Small intestine (tissue), 7 donors: ENCODE measurements at regions not wholly inside any gene's neighbourhood (a gene's known extent, or its start where the extent isn't known, plus 50 kb on each side); places are given as distances from the start of the nearest gene placed in this dataset.
A peak's percentile ranks its signal among the peaks of the same experiment; 100 is the strongest.

Experiments
- DNase-seq, 2 donors: peaks; one replicate each; pipeline versions ENCODE4 v3.0.0 to v3.0.0-alpha.2; 2013
- FAIRE-seq: peaks from 2 replicates; lab custom pipeline; 2012; peaks lifted over from hg19 to GRCh38; lab: Jason Lieb, UNC
- H3K27ac ChIP-seq, 3 donors: one replicate each; pipeline ENCODE4 v1.5.1; 2013; ENCODE audit warnings: low read length in 2 of 3, mild to moderate bottlenecking in 2 of 3, control low read depth in 1 of 3, inconsistent platforms in 1 of 3, low read depth in 1 of 3, moderate library complexity in 1 of 3
- H3K27me3 ChIP-seq, 3 donors: one replicate each; pipeline ENCODE4 v1.6.1; 2013; ENCODE audit warnings: low read length in 3 of 3, inconsistent platforms in 1 of 3; ENCODE audit not compliant: control insufficient read depth in 3 of 3, insufficient read depth in 3 of 3
- H3K36me3 ChIP-seq, 3 donors: one replicate each; pipeline ENCODE4 v1.6.1; 2013; ENCODE audit warnings: low read length in 3 of 3, inconsistent platforms in 1 of 3, low read depth in 1 of 3, mild to moderate bottlenecking in 1 of 3, moderate library complexity in 1 of 3; ENCODE audit not compliant: control insufficient read depth in 3 of 3, insufficient read depth in 2 of 3
- H3K4me1 ChIP-seq, 3 donors: one replicate each; pipeline ENCODE4 v1.6.1; 2013; ENCODE audit warnings: low read length in 2 of 3, inconsistent platforms in 1 of 3, low read depth in 1 of 3, mild to moderate bottlenecking in 1 of 3, moderate library complexity in 1 of 3; ENCODE audit not compliant: control insufficient read depth in 3 of 3, insufficient read depth in 2 of 3
- H3K4me3 ChIP-seq, 3 donors: one replicate each; pipeline ENCODE4 v1.5.1; 2013; ENCODE audit warnings: low read length in 3 of 3, control low read depth in 1 of 3, inconsistent platforms in 1 of 3, low read depth in 1 of 3, mild to moderate bottlenecking in 1 of 3, moderate library complexity in 1 of 3
- H3K9me3 ChIP-seq, 2 donors: one replicate each; pipeline ENCODE4 v1.6.1; 2013; ENCODE audit warnings: low read depth in 1 of 2, low read length in 1 of 2; ENCODE audit not compliant: control insufficient read depth in 2 of 2, insufficient read depth in 1 of 2
- WGBS, 3 donors: extraction: QIAGEN DNeasy Blood & Tissue Kit; methylation state at CpG; one replicate each; pipeline ENCODE4 v1.1.7; 2013; 5-methylcytosine and 5-hydroxymethylcytosine counted together
- donor health status: healthy with polysubstance abuse.
- donor health status: control.
- donor health status: control.
- donor health status: Bipolar disorder and iron deficiency.
- donor health status: healthy.

DNA sequence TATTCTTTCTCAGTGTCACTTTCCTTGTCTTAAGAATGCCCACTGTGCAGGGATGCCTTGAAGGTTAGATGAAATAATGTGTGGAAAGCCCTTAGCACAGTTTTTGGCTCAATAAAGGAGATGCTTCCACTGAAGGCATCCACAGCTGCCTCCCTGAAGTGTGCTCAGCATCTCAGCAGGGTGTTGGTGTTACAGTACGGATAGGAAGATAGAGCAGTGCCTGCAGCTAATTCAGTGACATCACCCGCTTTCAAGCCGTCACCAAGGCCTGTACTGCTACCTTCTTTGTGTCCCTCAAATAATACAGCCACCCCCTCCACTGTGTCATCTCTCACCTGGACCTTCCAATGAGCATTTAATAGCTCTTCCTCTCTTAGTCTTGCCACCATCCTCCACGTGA is 59.0 kb downstream of the NDUFS5 start:
- no peak for DNase-seq
- Histone ChIP-seq H3K27me3 (peaks cover 3 to 24% (median 7%) of the 10 kb centered on the region in 3 donors), H3K4me1 (no peaks in the 10 kb centered on the region), H3K4me3 (no peak overlapping the region), H3K27ac (no peak overlapping the region), H3K36me3 (peaks cover 0 to 2% (median 0%) of the 10 kb centered on the region in 3 donors), H3K9me3 (no peaks in the 10 kb centered on the region)
- FAIRE-seq, result no peak
- WGBS, 3 donors, result 69 to 74% (median 70%) methylated on average over 4 of the region's 4 CpGs

DNA sequence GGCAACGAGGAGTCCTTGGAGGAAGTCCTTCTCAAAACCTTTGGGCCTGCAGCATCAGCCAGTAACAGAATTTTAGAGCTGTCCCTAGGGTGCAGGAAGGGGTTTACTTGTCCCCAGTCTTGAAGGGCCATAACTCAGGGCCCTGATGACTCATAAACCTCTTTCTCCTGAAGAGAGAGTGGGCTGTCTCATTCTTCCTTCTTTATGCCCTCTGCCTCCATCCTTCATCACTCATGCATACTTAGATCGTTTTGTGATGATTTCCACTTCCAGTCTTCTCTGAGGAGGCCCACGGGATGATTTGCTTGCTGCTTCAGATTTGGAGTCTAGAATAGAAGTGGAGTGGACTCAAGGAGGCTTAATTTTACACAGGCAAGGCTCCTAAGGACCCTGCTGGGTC is 60.2 kb downstream of the NDUFS5 start:
- WGBS, 3 donors, result 38 to 45% (median 44%) methylated on average over 3 of the region's 3 CpGs
- Histone ChIP-seq H3K36me3 (peaks cover 0 to 2% (median 0%) of the 10 kb centered on the region in 3 donors), H3K27me3 (peaks cover 3 to 18% (median 7%) of the 10 kb centered on the region in 3 donors), H3K4me1 (no peaks in the 10 kb centered on the region), H3K27ac (peak overlapping the region in 2 of 3 donors; percentile 6 to 66), H3K4me3 (no peak overlapping the region), H3K9me3 (no peaks in the 10 kb centered on the region)
- FAIRE-seq (no peak), DNase-seq (no peak)

DNA sequence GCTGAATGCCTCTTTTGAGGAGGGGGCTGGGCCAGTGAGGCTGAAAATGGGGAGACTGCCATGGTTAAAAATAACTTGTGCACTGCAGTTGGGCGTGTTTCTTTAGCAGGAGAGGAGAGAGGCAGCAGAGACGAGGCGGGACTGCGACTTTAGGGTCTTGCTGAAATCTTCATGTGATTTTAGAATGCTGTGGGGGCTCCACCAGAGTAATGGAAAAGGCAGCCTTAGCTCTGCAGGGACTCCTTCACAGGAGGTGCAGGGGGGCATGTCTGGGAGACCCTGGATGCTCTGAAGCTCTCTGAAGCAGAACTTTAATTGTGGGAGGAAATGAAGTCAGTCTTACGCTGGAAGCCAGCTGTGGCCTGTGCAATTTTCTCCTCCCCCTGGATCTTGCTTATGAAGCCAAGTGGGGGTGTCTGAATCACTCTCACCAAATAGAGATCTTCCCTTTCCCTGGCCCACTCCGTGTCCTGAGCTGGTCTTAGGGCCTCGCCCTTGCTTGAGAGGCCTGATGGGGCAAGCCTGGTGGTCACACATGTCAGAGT is 60.8 kb downstream of the NDUFS5 start:
- H3K27ac ChIP-seq, result peak overlapping the region in 2 of 3 donors; percentile 59 to 66
- DNase-seq, result peak in 1 of 2 donors; percentile 24
- H3K36me3 ChIP-seq, result peaks cover 0 to 2% (median 0%) of the 10 kb centered on the region in 3 donors
- no peak for FAIRE-seq
- no peak overlapping the region for H3K4me3 ChIP-seq
- H3K27me3 ChIP-seq, result peaks cover under 1 to 17% (median 7%) of the 10 kb centered on the region in 3 donors
- H3K4me1 ChIP-seq, result no peaks in the 10 kb centered on the region
- 51 to 87% (median 84%) methylated on average over 7 of the region's 7 CpGs for WGBS, 3 donors
- H3K9me3 ChIP-seq, result no peaks in the 10 kb centered on the region

DNA sequence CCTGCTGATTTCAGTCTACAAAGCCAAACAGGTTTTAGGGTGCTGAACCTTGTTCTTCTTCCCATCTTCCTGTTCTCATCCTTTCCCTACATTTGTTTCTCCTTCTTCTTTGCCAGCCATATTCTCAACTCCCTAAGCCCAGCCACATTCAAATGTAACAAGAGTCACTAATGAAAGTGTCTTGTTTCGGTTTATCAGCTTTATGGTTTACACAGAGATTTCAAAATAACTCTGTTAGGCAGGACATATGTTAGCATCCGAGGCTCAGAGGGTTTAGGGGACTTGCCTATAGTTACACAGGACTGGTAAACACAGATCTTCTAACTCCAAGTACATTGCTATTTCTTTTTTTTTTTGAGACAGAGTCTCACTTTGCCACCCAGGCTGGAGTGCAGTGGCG is 61.3 kb downstream of the NDUFS5 start:
- DNase-seq (no peak), FAIRE-seq (no peak)
- H3K27me3 ChIP-seq, result peaks cover 0 to 12% (median 4%) of the 10 kb centered on the region in 3 donors
- no peaks in the 10 kb centered on the region for H3K4me1 ChIP-seq
- H3K27ac ChIP-seq, result peak overlapping the region in 2 of 3 donors; percentile 59 to 66
- H3K36me3 ChIP-seq, result peaks cover 0 to 2% (median 0%) of the 10 kb centered on the region in 3 donors
- no peak overlapping the region for H3K4me3 ChIP-seq
- WGBS, 3 donors, result 71 to 74% (median 74%) methylated on average over 3 of the region's 3 CpGs
- H3K9me3 ChIP-seq, result no peaks in the 10 kb centered on the region

DNA sequence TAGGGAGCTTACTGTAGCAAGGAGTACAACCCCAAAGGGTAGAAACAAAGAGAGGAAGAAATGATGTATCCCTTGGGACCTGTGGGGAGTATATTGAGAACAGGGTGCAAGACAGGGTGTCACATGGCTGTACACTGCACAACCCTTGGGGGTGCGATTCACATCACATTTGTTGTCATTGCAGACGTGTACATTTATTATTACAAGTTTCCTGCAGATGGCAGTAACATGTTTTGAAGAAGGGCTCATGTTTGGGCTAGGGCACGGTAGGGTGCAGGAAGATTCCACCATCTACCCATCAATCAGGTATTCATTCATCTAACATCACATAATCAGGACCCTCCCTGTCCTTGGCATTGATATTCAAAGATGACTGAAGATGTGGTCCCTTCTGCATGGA is 62.5 kb downstream of the NDUFS5 start:
- H3K27ac ChIP-seq, result no peak overlapping the region
- H3K27me3 ChIP-seq, result peaks cover 0 to under 1% (median 0%) of the 10 kb centered on the region in 3 donors
- H3K36me3 ChIP-seq, result peaks cover 0 to 2% (median 0%) of the 10 kb centered on the region in 3 donors
- DNase-seq, result no peak
- no peaks in the 10 kb centered on the region for H3K9me3 ChIP-seq
- no peaks in the 10 kb centered on the region for H3K4me1 ChIP-seq
- FAIRE-seq, result no peak
- 71 to 82% (median 82%) methylated on average over 3 of the region's 3 CpGs for WGBS, 3 donors
- no peak overlapping the region for H3K4me3 ChIP-seq

DNA sequence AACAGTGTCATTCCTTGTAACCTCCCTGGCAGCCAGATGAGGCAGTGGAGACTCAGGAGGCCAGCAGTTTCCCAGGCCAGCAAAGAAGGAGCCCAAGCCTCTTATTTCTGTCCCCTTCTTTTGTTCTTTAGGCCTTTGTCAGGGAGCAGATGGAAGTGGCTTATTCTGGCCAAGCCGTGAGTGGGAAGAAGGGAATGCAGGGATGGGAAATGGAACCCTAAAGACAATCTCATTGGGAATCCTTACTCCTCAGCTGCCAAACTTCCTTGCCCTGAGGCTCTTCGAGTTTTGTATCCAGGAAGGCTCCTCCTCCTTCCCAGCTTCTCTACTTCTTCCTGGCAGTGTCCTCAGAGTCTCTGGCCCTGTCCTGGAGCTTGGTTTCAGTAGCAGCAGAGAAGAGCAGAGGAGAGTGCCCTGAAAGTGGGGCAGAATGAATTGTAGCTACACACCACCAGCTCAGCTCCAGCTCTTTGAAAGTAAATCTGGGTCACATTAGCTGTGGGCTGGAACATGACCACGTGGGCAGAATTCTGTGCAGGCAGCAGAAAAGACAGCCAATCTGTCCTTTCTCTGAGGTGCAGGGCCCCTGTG is 63.9 kb downstream of the NDUFS5 start:
- Histone ChIP-seq H3K27ac (no peak overlapping the region), H3K4me1 (no peaks in the 10 kb centered on the region), H3K36me3 (no peaks in the 10 kb centered on the region), H3K4me3 (no peak overlapping the region), H3K27me3 (no peaks in the 10 kb centered on the region), H3K9me3 (no peaks in the 10 kb centered on the region)
- DNase-seq (no peak), FAIRE-seq (no peak)
- WGBS, 3 donors, result 57 to 60% (median 58%) methylated on average over 3 of the region's 3 CpGs

DNA sequence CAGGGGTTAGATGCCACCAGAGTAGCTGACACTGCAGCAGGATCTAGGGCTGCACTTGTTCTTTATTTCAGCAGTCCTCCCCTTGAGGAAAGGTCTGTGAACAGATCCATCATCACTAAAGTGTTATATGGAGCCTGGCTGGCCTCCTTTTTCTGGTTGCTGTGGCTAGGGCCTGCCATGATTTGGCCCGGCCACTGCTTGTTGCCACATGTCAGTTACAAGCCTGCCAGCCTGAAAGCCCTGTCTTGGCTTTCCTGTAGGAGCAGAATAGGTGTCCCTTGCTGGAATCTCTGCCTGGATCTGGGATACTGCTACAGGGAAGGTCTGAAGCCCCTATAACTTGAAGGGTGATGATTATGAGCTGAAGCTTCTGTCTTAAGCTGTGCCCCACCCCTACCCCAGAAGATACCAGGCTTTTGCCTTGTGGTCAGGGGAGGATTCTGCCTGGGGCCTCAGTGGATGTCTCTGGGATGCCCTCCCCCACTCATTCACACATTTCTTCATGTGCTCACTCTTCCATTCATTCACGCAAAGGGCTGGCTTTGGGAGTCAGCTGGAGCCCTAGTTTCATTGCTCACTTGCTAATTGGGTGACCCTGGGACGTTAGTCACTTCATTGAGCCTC is 64.7 kb downstream of the NDUFS5 start:
- no peak for FAIRE-seq
- WGBS, 3 donors, result 87 to 89% (median 87%) methylated on average over 3 of the region's 3 CpGs

DNA sequence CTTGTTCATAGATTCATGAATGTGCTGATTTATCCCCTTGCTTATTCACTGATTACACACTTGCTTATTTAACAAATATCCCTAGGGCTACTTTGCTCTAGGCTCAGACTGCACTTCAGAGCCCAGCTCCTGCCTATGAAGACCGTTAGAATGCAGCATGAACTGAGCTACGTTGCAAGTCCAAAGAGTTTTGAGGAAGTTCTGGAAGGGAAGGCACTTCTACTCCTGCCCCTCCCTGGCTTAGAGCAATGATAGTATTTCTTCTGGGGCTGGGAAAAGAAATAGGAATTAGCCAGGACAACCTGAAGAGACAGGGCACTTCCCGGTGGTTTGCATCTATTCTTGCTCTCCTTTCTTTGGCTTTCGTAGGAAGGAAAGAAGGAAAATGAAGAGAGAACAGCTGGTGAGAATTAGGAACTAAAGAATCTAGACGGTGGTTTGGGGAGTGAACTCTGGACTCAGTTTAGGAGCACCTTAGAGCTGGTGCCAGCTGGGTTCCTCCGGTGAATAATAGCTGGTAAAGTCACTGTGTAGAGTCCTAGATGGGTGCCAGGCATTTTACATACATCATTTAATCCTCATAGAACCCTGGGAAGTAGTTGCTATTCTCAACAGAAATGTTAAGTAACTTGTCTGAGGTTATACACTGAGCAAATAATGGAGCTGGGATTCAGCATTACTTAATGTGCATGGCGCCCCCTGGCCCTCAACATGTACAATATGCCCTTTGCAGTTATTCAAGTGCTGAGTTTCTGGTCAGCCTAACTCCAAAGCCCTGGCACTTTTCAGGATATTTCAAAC is 65.9 kb downstream of the NDUFS5 start:
- no peak overlapping the region for H3K27ac ChIP-seq
- DNase-seq (peak; percentile 64 to 78), FAIRE-seq (no peak)
- H3K36me3 ChIP-seq, result no peaks in the 10 kb centered on the region
- no peaks in the 10 kb centered on the region for H3K4me1 ChIP-seq
- H3K4me3 ChIP-seq, result no peak overlapping the region
- 12 to 41% (median 15%) methylated on average over 7 of the region's 7 CpGs for WGBS, 3 donors
- H3K9me3 ChIP-seq, result no peaks in the 10 kb centered on the region
- H3K27me3 ChIP-seq, result no peaks in the 10 kb centered on the region

More for the DNA sequence above, 64.7 kb downstream of the NDUFS5 start:
- H3K27ac ChIP-seq, result no peak overlapping the region
- H3K4me1 ChIP-seq, result no peaks in the 10 kb centered on the region
- no peak for DNase-seq
- H3K9me3 ChIP-seq, result no peaks in the 10 kb centered on the region
- H3K4me3 ChIP-seq, result no peak overlapping the region
- H3K36me3 ChIP-seq, result no peaks in the 10 kb centered on the region
- H3K27me3 ChIP-seq, result no peaks in the 10 kb centered on the region
